Fibroblast of the aortic adventitia (primary cell): ENCODE measurements at regions not wholly inside any gene's neighbourhood (a gene's known extent, or its start where the extent isn't known, plus 50 kb on each side); places are given as distances from the start of the nearest gene placed in this dataset.
"Not testable (repeated sequence)": the region's sequence is repeated elsewhere in the genome, so short reads cannot be mapped to it uniquely, and the experiment has no call there.

ENCODE experiments used
- DNase-seq: peaks from one replicate; pipeline ENCODE4 v3.0.0-alpha.2; 2010; ENCODE audit warnings: low read depth
- H3K4me3 ChIP-seq: 2 replicates; pipeline ENCODE4 v1.5.1; 2011; ENCODE audit warnings: low read depth, mild to moderate bottlenecking, control low read depth, low read length, moderate library complexity
- CTCF ChIP-seq: IDR thresholded peaks from 2 replicates; pipeline ENCODE4 v1.5.1; 2011; ENCODE audit warnings: mild to moderate bottlenecking, low read length, control low read depth, inconsistent platforms; ENCODE audit not compliant: insufficient read depth

- TF ChIP-seq CTCF = no peak
- H3K4me3 ChIP-seq = no peak overlapping the region
- DNase-seq = no peak
Measured at GRCh38 chrX:1140236-1140681, 72.2 kb downstream of the CRLF2 start.

GRCh38 chrX:1139185-1139500 lies 73.3 kb downstream of the CRLF2 start:
- no peak for TF ChIP-seq CTCF
- DNase-seq = no peak
- no peak overlapping the region for H3K4me3 ChIP-seq

GRCh38 chrX:1138476-1139184 lies 73.8 kb downstream of the CRLF2 start:
- no peak for TF ChIP-seq CTCF
- DNase-seq = no peak
- H3K4me3 ChIP-seq = no peak overlapping the region

- no peak for DNase-seq
- no peak for TF ChIP-seq CTCF
- no peak overlapping the region for H3K4me3 ChIP-seq
Measured at GRCh38 chrX:1137531-1137930, 74.9 kb downstream of the CRLF2 start.

GRCh38 chrX:1136582-1136981 lies 75.9 kb downstream of the CRLF2 start:
- H3K4me3 ChIP-seq, DNase-seq: not testable (repeated sequence)

GRCh38 chrX:1134976-1135375 lies 77.5 kb downstream of the CRLF2 start:
- H3K4me3 ChIP-seq = no peak overlapping the region
- DNase-seq = no peak
- TF ChIP-seq CTCF = no peak

GRCh38 chrX:1134156-1134555 lies 78.3 kb downstream of the CRLF2 start:
- DNase-seq = no peak
- no peak overlapping the region for H3K4me3 ChIP-seq
- TF ChIP-seq CTCF = no peak
